ENCODE measurements at regions not wholly inside any gene's neighbourhood (a gene's known extent, or its start where the extent isn't known, plus 50 kb on each side); places are given as distances from the start of the nearest gene placed in this dataset.

- no peak for DNase-seq
Measured at GRCh38 chr2:133816037-133816436, 247.8 kb upstream of the NCKAP5 start.

- DNase-seq = no peak
Measured at GRCh38 chr2:133817680-133818566, 249.7 kb upstream of the NCKAP5 start.

GRCh38 chr2:133818661-133819060, 250.4 kb upstream of the NCKAP5 start:
- DNase-seq = no peak

GRCh38 chr2:133819906-133820305, 251.6 kb upstream of the NCKAP5 start:
- DNase-seq = peak; percentile 14

- DNase-seq = no peak
Measured at GRCh38 chr2:133821107-133821760, 253.0 kb upstream of the NCKAP5 start.

- no peak for DNase-seq
Measured at GRCh38 chr2:133822517-133823225, 254.4 kb upstream of the NCKAP5 start.

- no peak for DNase-seq
Measured at GRCh38 chr2:133823226-133823550, 254.9 kb upstream of the NCKAP5 start.

- no peak for DNase-seq
Measured at GRCh38 chr2:133824869-133825268, 256.6 kb upstream of the NCKAP5 start.

- DNase-seq = no peak
Measured at GRCh38 chr2:133825778-133826177, 257.5 kb upstream of the NCKAP5 start.

- no peak for DNase-seq
Measured at GRCh38 chr2:133828913-133829312, 260.6 kb upstream of the NCKAP5 start.

- no peak for DNase-seq
Measured at GRCh38 chr2:133829450-133830020, 261.3 kb upstream of the NCKAP5 start.

- no peak for DNase-seq
Measured at GRCh38 chr2:133833746-133834145, 265.5 kb upstream of the NCKAP5 start.

- DNase-seq = no peak
Measured at GRCh38 chr2:133835821-133836619, 267.8 kb upstream of the NCKAP5 start.

GRCh38 chr2:133836691-133837345, 268.6 kb upstream of the NCKAP5 start:
- DNase-seq = no peak

GRCh38 chr2:133837441-133838094, 269.3 kb upstream of the NCKAP5 start:
- DNase-seq = peak; percentile 63

GRCh38 chr2:133838642-133839365, 270.5 kb upstream of the NCKAP5 start:
- no peak for DNase-seq

- DNase-seq = no peak
Measured at GRCh38 chr2:133839677-133840076, 271.4 kb upstream of the NCKAP5 start.

- DNase-seq = no peak
Measured at GRCh38 chr2:133840761-133841160, 272.5 kb upstream of the NCKAP5 start.

- no peak for DNase-seq
Measured at GRCh38 chr2:133841900-133842299, 273.6 kb upstream of the NCKAP5 start.

- DNase-seq = no peak
Measured at GRCh38 chr2:133842446-133842845, 274.2 kb upstream of the NCKAP5 start.

GRCh38 chr2:133843091-133843490, 274.8 kb upstream of the NCKAP5 start:
- peak; percentile 29 for DNase-seq
